ENCODE measurements at regions not wholly inside any gene's neighbourhood (a gene's known extent, or its start where the extent isn't known, plus 50 kb on each side); places are given as distances from the start of the nearest gene placed in this dataset.

DNA sequence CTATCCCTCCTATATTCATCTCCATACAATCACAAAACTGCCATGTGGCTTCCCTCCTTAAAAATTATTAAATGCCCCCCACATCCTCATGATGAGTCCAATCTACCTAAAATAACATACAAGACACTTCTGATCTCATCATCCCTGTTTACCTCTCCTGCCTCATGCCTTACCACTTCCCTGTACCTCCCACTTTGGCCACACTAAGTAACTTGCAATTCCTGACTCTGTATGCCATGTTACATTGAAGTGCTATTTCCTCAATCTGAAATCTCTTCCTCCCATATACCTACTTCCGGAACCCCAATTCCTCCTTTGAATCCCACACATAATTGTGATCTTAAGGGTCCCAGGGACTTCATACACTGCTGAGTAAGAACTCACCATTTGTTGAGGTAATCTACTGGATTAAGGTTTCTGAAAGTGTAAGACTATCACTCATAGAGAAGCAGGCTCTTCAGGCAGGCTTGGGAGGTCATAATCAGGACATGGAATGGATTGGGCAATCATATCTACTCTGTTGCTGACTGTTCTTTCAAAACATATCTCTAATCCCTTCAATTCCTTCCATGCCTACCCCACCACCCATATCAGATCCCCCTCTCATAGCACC lies 117.6 kb upstream of the PLEKHG7 start:
- no peaks in the 10 kb centered on the region for H3K4me1 ChIP-seq (ENCODE audit: control insufficient read depth, insufficient read depth, low read length, poor library complexity, severe bottlenecking)
- no peak overlapping the region for H3K27ac ChIP-seq (ENCODE audit: insufficient read depth, low read length, poor library complexity, severe bottlenecking)
- H3K4me3 ChIP-seq (ENCODE audit: insufficient read depth, low read depth, low read length, poor library complexity, severe bottlenecking), result no peak overlapping the region
- H3K36me3 ChIP-seq (ENCODE audit: control insufficient read depth, insufficient read depth, low read length), result no peaks in the 10 kb centered on the region
- H3K27me3 ChIP-seq (replicated peaks; ENCODE audit: control insufficient read depth, insufficient read depth, low read length, poor library complexity, severe bottlenecking), result no peaks in the 10 kb centered on the region
- no peak for DNase-seq
- H3K9me3 ChIP-seq (ENCODE audit: control insufficient read depth, low read length), result no peaks in the 10 kb centered on the region

DNA sequence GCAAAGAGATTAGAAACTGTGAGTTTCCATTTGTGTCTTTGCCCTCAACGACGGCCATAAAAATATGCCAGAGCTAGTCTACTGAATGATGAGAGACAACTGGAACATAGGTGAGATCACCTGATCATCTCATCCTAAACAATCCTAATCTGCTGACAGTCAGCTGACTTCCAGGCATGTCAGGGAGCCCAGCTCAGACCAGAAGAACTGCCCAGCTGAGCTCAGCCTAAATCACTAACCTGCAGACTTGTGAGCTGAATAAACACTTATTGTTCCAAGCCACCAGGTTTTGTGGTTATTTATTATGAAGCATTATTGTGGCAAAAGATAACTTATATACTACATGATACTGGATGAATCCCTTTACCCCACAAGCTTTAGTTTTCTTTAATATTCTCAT lies 118.9 kb upstream of the PLEKHG7 start:
- no peak for DNase-seq
- H3K4me1 ChIP-seq (ENCODE audit: control insufficient read depth, insufficient read depth, low read length, poor library complexity, severe bottlenecking), result no peaks in the 10 kb centered on the region
- H3K4me3 ChIP-seq (ENCODE audit: insufficient read depth, low read depth, low read length, poor library complexity, severe bottlenecking), result no peak overlapping the region
- H3K27ac ChIP-seq (ENCODE audit: insufficient read depth, low read length, poor library complexity, severe bottlenecking), result no peak overlapping the region
- H3K36me3 ChIP-seq (ENCODE audit: control insufficient read depth, insufficient read depth, low read length), result no peaks in the 10 kb centered on the region
- H3K9me3 ChIP-seq (ENCODE audit: control insufficient read depth, low read length), result no peaks in the 10 kb centered on the region
- H3K27me3 ChIP-seq (replicated peaks; ENCODE audit: control insufficient read depth, insufficient read depth, low read length, poor library complexity, severe bottlenecking), result no peaks in the 10 kb centered on the region

DNA sequence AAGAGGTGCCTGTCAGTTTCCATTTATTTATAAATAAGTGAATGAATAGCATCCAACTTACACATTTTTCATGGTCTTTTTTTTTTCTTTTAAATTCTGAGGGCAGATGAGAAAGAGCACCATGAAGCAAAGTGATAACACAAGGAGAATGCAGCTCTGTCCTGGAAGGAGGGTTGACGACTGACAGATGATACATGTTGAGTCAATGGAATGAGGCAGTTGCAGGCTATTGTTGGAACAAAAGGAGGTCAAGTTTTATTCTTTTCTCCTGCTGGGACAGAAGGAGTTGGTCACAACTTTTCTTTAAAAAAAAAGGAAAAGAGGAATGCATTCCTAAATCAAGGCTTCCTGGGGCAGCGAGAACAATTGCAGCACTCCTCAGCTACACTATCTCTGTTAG lies 119.9 kb upstream of the PLEKHG7 start:
- Histone ChIP-seq H3K9me3 (ENCODE audit: control insufficient read depth, low read length) (no peaks in the 10 kb centered on the region), H3K4me1 (ENCODE audit: control insufficient read depth, insufficient read depth, low read length, poor library complexity, severe bottlenecking) (no peaks in the 10 kb centered on the region), H3K27ac (ENCODE audit: insufficient read depth, low read length, poor library complexity, severe bottlenecking) (no peak overlapping the region), H3K27me3 (replicated peaks; ENCODE audit: control insufficient read depth, insufficient read depth, low read length, poor library complexity, severe bottlenecking) (no peaks in the 10 kb centered on the region), H3K36me3 (ENCODE audit: control insufficient read depth, insufficient read depth, low read length) (no peaks in the 10 kb centered on the region), H3K4me3 (ENCODE audit: insufficient read depth, low read depth, low read length, poor library complexity, severe bottlenecking) (no peak overlapping the region)
- DNase-seq, result no peak

GRCh38 chr12:92582475-92582874 lies 120.3 kb upstream of the PLEKHG7 start:
- H3K4me3 ChIP-seq (ENCODE audit: insufficient read depth, low read depth, low read length, poor library complexity, severe bottlenecking), result no peak overlapping the region
- no peaks in the 10 kb centered on the region for H3K36me3 ChIP-seq (ENCODE audit: control insufficient read depth, insufficient read depth, low read length)
- H3K4me1 ChIP-seq (ENCODE audit: control insufficient read depth, insufficient read depth, low read length, poor library complexity, severe bottlenecking), result no peaks in the 10 kb centered on the region
- H3K9me3 ChIP-seq (ENCODE audit: control insufficient read depth, low read length), result no peaks in the 10 kb centered on the region
- H3K27me3 ChIP-seq (replicated peaks; ENCODE audit: control insufficient read depth, insufficient read depth, low read length, poor library complexity, severe bottlenecking), result no peaks in the 10 kb centered on the region
- H3K27ac ChIP-seq (ENCODE audit: insufficient read depth, low read length, poor library complexity, severe bottlenecking), result no peak overlapping the region
- no peak for DNase-seq

DNA sequence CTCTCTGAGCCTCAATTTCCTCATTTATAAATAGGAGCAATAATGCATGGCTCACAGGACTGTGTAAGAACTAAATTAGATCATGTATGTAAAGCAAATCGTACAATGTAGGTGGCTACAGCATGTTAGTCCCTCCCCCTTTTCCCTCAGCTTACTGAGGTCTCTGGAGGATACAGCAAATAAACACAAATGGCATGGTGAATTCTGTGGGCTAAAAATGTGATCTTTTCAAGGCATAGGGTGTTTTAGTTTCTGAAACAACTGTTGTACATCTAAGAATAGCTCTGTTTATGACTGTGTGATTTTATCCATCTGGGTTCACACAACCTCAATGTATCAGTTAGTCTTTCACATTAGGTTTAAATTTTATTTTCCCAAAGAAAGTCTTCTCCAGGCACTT lies 121.2 kb upstream of the PLEKHG7 start:
- no peaks in the 10 kb centered on the region for H3K27me3 ChIP-seq (replicated peaks; ENCODE audit: control insufficient read depth, insufficient read depth, low read length, poor library complexity, severe bottlenecking)
- DNase-seq, result no peak
- no peaks in the 10 kb centered on the region for H3K9me3 ChIP-seq (ENCODE audit: control insufficient read depth, low read length)
- no peaks in the 10 kb centered on the region for H3K4me1 ChIP-seq (ENCODE audit: control insufficient read depth, insufficient read depth, low read length, poor library complexity, severe bottlenecking)
- no peak overlapping the region for H3K27ac ChIP-seq (ENCODE audit: insufficient read depth, low read length, poor library complexity, severe bottlenecking)
- no peaks in the 10 kb centered on the region for H3K36me3 ChIP-seq (ENCODE audit: control insufficient read depth, insufficient read depth, low read length)
- H3K4me3 ChIP-seq (ENCODE audit: insufficient read depth, low read depth, low read length, poor library complexity, severe bottlenecking), result no peak overlapping the region

- no peak for DNase-seq
- H3K36me3 ChIP-seq (ENCODE audit: control insufficient read depth, insufficient read depth, low read length), result no peaks in the 10 kb centered on the region
- no peaks in the 10 kb centered on the region for H3K4me1 ChIP-seq (ENCODE audit: control insufficient read depth, insufficient read depth, low read length, poor library complexity, severe bottlenecking)
- no peak overlapping the region for H3K4me3 ChIP-seq (ENCODE audit: insufficient read depth, low read depth, low read length, poor library complexity, severe bottlenecking)
- H3K27ac ChIP-seq (ENCODE audit: insufficient read depth, low read length, poor library complexity, severe bottlenecking), result no peak overlapping the region
- H3K9me3 ChIP-seq (ENCODE audit: control insufficient read depth, low read length), result no peaks in the 10 kb centered on the region
- H3K27me3 ChIP-seq (replicated peaks; ENCODE audit: control insufficient read depth, insufficient read depth, low read length, poor library complexity, severe bottlenecking), result no peaks in the 10 kb centered on the region
These were observed 127.7 kb upstream of the PLEKHG7 start for GRCh38 chr12:92574911-92575570.

- Histone ChIP-seq H3K4me1 (ENCODE audit: control insufficient read depth, insufficient read depth, low read length, poor library complexity, severe bottlenecking) (no peaks in the 10 kb centered on the region), H3K9me3 (ENCODE audit: control insufficient read depth, low read length) (no peaks in the 10 kb centered on the region), H3K27me3 (replicated peaks; ENCODE audit: control insufficient read depth, insufficient read depth, low read length, poor library complexity, severe bottlenecking) (no peaks in the 10 kb centered on the region), H3K36me3 (ENCODE audit: control insufficient read depth, insufficient read depth, low read length) (no peaks in the 10 kb centered on the region), H3K27ac (ENCODE audit: insufficient read depth, low read length, poor library complexity, severe bottlenecking) (no peak overlapping the region), H3K4me3 (ENCODE audit: insufficient read depth, low read depth, low read length, poor library complexity, severe bottlenecking) (no peak overlapping the region)
- DNase-seq, result no peak
These were observed 128.6 kb upstream of the PLEKHG7 start for GRCh38 chr12:92574051-92574783.

DNA sequence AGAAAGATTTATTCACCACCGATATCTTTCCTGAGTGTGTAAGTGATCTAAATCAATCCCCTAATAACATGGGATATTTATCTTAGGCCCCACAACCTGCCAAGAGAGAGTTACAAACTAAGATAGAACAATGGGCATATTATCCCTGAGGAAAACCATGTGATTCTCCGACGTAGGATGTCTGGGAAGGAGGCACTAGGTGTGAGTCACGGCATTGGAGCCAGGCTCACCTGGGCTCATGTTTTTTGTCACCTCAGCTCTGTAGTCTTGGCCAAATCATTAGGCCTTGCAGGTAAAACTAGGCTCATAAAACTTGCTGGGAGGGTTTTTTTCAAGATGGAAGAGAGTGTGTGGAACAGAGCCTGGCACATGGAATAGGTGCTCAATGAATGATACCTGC lies 129.7 kb upstream of the PLEKHG7 start:
- Histone ChIP-seq H3K27me3 (replicated peaks; ENCODE audit: control insufficient read depth, insufficient read depth, low read length, poor library complexity, severe bottlenecking) (no peaks in the 10 kb centered on the region), H3K4me3 (ENCODE audit: insufficient read depth, low read depth, low read length, poor library complexity, severe bottlenecking) (no peak overlapping the region), H3K36me3 (ENCODE audit: control insufficient read depth, insufficient read depth, low read length) (no peaks in the 10 kb centered on the region), H3K27ac (ENCODE audit: insufficient read depth, low read length, poor library complexity, severe bottlenecking) (no peak overlapping the region), H3K4me1 (ENCODE audit: control insufficient read depth, insufficient read depth, low read length, poor library complexity, severe bottlenecking) (no peaks in the 10 kb centered on the region), H3K9me3 (ENCODE audit: control insufficient read depth, low read length) (no peaks in the 10 kb centered on the region)
- no peak for DNase-seq

DNA sequence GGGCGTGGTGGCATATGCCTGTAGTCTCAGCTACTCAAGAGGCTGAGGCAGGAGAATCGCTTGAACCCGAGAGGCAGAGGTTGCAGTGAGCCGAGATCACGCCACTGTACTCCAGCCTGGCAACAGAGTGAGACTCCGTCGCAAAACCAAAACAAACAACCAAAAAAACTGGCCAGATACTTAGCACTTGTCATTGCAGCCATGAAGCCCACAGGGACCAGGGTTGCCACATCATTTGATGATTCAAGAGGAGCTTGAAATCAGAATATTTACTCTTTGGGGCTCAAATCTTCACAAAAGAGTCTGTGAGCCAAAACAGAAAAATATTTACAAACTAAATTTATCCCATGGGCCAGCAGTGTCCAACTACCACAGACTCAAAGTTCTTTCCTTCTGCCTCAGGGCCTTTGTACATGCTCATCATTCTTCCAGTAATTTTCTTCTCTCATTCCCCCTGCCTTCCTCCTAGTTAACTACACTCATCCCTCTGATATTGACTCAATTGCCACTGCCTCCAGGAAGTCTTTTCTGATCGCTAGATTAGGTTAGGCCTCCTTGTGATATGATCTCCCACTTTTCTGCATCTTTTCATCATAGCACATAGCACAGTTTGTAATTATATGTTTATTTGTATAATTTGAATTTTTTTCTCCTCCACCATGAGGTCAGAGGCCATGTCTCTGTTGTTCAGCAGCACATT lies 130.8 kb upstream of the PLEKHG7 start:
- H3K9me3 ChIP-seq (ENCODE audit: control insufficient read depth, low read length), result no peaks in the 10 kb centered on the region
- H3K27ac ChIP-seq (ENCODE audit: insufficient read depth, low read length, poor library complexity, severe bottlenecking), result no peak overlapping the region
- no peaks in the 10 kb centered on the region for H3K4me1 ChIP-seq (ENCODE audit: control insufficient read depth, insufficient read depth, low read length, poor library complexity, severe bottlenecking)
- no peak overlapping the region for H3K4me3 ChIP-seq (ENCODE audit: insufficient read depth, low read depth, low read length, poor library complexity, severe bottlenecking)
- no peaks in the 10 kb centered on the region for H3K36me3 ChIP-seq (ENCODE audit: control insufficient read depth, insufficient read depth, low read length)
- no peaks in the 10 kb centered on the region for H3K27me3 ChIP-seq (replicated peaks; ENCODE audit: control insufficient read depth, insufficient read depth, low read length, poor library complexity, severe bottlenecking)
- no peak for DNase-seq

DNA sequence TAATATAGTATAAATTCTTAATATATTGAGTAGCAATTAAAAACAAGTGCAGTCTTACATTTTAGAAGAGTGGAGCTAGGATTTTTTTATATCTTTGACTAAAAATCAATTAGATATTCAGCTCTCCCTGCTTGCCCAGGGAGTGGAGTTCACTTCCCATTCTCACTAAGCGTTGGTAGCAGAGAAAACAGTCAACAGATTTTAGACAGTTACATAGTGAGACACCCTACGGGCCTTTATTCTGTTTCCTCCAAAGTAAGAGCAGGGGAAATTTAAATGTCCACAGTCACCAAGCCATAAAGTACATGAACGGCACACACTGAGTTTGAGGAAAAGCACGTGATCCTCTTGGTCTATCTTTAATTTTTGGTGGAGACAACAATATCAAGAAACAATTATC lies 131.6 kb upstream of the PLEKHG7 start:
- no peak overlapping the region for H3K27ac ChIP-seq (ENCODE audit: insufficient read depth, low read length, poor library complexity, severe bottlenecking)
- DNase-seq, result no peak

More for the DNA sequence above, 131.6 kb upstream of the PLEKHG7 start:
- Histone ChIP-seq H3K36me3 (ENCODE audit: control insufficient read depth, insufficient read depth, low read length) (no peaks in the 10 kb centered on the region), H3K4me3 (ENCODE audit: insufficient read depth, low read depth, low read length, poor library complexity, severe bottlenecking) (no peak overlapping the region), H3K27me3 (replicated peaks; ENCODE audit: control insufficient read depth, insufficient read depth, low read length, poor library complexity, severe bottlenecking) (no peaks in the 10 kb centered on the region), H3K4me1 (ENCODE audit: control insufficient read depth, insufficient read depth, low read length, poor library complexity, severe bottlenecking) (no peaks in the 10 kb centered on the region), H3K9me3 (ENCODE audit: control insufficient read depth, low read length) (no peaks in the 10 kb centered on the region)

Data from effector memory CD4-positive, alpha-beta T cell (primary cell).